IPS-NIHi7 (cell line): ENCODE measurements at regions not wholly inside any gene's neighbourhood (a gene's known extent, or its start where the extent isn't known, plus 50 kb on each side); places are given as distances from the start of the nearest gene placed in this dataset.
"Not testable (repeated sequence)": the region's sequence is repeated elsewhere in the genome, so short reads cannot be mapped to it uniquely, and the experiment has no call there.

Experiments
- DNase-seq: peaks from one replicate; pipeline ENCODE4 v3.0.0; 2012; ENCODE audit warnings: mixed read lengths; ENCODE audit errors: extremely low spot score

DNA sequence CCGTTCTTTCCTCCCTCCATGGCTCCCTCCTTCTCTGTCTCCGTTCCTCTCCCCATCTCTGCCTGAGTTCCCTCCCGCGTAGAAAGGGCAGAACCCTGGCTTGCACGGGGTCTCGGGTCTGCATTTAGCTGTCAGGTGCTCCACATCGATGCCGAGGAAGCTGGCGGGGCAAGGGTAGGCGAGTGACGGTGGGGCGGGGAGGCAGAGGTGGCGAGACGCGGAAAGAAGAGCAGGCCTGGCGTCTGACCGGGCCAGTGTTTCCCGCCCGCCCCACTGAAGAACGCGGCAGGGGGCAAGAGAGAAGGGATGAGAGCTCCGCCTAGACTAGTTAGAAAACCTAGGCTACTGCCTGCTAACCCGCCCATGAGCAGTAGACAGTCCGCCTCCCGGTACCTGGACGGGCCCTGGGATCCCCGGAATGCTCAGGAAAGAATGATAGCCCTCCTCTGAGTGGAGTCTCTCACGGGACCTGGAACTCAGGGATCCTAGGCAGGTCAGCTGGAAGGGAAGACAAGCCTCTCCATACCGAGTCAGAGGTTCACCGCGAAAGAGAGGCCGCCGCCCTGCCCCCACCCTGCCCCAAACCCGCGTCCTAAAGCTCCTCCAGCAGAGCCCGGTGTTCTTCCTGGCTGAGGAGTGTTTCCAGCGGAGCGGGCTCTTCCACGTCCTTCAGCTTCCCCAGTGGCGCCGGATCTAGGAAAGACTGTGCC lies 357.9 kb upstream of the DEFB115 start:
- not testable (repeated sequence) for DNase-seq

DNA sequence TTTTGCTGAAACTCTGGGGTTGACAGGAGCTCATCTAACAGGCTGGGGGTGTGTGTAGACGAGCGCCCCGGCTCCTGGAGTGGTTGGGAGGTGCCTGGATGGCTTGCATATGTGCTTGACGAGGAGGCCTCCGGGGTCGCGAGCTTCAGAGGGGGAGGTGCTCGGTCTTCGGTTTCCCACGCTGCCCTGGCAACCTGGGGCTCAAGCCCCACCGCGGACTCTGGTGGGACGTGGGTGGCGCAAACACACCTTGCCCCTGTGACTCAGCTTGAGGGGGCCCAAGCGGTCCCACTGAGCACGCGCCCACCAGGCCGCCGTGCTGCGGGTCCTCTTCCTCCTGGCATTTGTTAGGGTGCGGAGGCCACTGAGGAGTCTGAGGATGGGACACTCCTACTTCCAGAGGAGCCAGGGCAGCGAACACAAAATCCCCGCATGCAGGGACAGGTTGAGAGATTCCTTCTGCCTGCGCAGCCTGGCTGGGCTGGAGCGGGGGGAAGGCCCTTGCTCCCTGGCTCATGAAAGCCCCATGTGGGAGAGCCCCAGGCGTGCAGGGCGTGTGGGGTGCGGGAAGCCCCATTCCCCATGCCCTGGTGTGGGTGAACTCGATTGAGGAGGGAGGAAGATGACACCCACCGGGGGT lies 357.3 kb upstream of the DEFB115 start:
- not testable (repeated sequence) for DNase-seq

- DNase-seq: not testable (repeated sequence)
Measured at GRCh38 chr20:30905231-30905630, 352.2 kb upstream of the DEFB115 start.

DNA sequence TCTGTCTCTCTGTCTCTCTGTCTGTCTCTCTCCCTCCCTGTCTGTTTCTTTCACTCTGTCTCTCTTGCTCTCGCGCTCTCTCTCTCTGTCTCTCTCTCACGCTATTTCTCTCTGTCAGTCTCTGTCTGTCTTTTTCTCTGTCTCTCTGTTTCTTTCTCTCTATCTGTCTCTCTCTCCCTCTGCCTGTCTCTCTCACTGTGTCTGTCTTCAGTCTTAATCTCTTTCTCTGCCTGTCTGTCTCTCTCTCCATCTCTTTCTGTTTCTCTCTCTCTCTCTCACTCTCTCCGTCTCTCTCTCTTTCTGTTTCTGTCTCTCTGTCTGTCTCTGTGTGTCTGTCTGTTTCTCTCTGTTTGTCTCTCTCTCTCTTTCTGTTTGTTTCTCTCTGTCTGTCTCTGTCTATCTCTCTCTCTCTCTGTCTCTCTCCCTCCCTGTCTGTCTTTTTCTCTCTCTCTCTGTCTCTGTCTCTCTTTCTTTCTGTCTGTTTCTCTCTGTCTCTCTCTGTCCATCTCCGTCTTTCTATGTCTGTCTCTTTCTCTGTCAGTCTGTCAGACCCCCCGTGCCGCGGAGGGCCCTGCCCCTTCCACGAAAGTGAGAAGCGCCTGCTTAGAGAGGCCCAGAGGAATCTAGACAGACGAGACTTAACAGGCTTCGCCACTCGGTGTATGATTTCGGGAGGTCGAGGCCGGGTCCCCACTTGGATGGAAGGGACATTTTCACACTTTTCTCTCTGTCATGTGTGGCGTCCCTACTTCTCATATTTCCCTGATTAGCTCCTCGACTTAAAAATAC lies 346.3 kb upstream of the DEFB115 start:
- DNase-seq: no peak

DNA sequence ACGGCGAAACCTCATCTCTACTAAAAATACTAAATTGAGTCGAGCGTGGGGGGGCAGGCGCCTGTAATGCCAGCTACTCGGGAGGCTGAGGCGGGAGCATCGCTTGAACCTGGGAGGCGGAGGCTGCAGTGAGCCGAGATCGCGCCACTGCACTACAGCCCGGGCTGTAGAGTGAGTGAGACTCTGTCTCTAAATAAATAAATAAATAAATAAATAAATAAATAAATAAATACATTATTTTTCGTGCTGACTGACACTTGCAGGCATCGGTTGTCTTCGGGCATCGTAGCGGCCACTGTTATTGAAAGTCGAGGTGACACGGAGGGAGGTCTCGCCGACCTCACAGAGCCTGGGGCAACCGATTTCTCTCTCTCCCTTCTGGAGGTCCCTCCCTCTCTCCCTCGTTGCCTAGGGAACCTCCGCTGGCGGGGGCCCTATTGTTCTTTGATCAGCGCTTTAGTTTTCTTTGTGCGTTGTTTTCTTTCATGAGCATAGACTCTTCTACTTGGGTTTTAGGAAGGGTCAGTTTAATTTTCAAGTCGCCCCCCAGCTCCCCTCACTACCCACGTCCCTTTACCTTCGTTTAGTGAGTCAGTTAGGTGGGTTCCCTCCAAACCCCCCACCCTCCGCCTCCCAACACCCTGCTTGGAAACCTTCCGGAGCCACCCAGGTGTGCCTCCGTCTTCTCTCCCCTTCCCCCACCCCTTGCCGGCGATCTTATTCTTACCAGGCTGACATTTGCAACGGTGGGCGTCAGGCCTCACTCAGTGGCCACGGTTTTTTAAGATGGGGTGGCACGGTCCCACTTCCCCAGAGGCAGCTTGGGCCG lies 345.4 kb upstream of the DEFB115 start:
- not testable (repeated sequence) for DNase-seq

GRCh38 chr20:30912661-30913026 lies 344.8 kb upstream of the DEFB115 start:
- not testable (repeated sequence) for DNase-seq

- not testable (repeated sequence) for DNase-seq
Measured at GRCh38 chr20:30916404-30916803, 341.1 kb upstream of the DEFB115 start.

GRCh38 chr20:30919514-30920188 lies 337.8 kb upstream of the DEFB115 start:
- DNase-seq: no peak

DNA sequence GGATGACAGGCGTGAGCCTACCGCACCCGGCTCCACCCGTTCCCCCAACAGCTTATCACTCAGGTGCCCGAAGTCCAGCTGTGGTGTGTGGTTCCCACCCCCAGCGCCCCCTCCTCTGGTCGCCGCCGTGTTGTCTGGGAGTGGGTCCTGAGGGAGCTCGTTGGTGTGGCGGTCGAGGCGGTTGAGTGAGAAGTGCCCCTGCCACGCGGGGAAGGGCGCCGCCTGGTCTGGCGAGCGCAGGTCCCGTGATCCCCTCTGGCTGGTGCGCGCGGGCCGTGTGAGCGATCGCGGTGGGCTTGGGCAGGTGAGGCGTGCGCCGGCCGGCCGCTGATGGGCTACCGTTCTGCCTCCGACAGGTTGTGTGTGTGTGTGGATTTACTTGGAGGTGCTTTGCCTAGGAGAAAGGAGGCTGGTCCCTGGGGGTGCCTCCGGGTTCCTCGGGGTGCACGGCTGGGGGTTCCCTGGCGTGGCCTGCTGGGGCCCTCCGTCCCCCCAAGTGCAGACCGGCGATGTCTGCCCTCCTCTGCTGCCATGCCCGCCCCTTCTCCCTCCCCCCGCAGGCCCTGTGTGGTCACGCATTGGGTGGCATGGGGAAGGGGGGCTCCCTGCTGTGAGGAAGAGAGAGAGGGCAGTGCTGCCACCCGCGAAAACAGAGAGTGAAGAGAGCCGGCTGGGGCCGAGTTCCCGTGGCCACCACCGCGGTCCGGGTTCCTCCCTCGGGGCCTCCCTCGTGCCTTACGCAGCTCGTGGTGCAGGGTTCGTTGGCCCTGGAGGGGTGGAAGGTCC lies 336.0 kb upstream of the DEFB115 start:
- DNase-seq: no peak

DNA sequence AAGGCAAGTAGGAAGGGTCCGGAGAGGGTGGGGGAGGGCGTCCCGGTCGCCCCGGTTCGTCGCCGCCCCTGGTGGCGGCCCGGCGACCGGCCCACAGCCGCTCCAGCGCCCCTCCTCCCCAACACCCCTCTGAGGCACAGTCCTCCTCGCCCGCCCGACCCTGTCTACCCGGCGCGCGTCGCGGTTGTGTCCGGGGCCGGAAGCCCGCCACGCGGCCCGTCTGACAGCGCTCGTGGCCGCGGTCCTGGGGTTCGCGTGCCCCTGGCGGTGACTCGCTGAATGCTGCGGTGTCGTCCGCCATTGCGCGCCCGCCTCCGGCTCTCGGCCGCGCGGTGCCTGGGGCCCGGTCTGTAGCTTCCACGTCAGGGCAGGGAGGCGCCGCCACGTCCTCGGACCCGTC lies 335.3 kb upstream of the DEFB115 start:
- no peak for DNase-seq

- DNase-seq: no peak
Measured at GRCh38 chr20:30937790-30938189, 319.7 kb upstream of the DEFB115 start.

GRCh38 chr20:30949761-30950160 lies 307.7 kb upstream of the DEFB115 start:
- DNase-seq: no peak

DNA sequence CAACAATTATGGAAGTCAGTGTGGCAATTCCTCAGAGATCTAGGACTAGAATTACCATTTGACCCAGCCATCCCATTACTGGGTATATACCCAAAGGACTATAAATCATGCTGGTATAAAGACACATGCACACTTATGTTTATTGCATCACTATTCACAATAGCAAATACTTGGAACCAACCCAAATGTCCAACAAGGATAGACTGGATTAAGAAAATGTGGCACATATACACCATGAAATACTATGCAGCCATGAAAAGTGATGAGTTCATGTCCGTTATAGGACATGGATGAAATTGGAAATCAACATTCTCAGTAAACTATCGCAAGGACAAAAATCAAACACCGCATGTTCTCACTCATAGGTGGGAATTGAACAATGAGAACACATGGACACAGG lies 306.4 kb upstream of the DEFB115 start:
- not testable (repeated sequence) for DNase-seq

- not testable (repeated sequence) for DNase-seq
Measured at GRCh38 chr20:30956649-30957048, 300.8 kb upstream of the DEFB115 start.

GRCh38 chr20:30959208-30959607 lies 298.3 kb upstream of the DEFB115 start:
- DNase-seq: not testable (repeated sequence)

DNA sequence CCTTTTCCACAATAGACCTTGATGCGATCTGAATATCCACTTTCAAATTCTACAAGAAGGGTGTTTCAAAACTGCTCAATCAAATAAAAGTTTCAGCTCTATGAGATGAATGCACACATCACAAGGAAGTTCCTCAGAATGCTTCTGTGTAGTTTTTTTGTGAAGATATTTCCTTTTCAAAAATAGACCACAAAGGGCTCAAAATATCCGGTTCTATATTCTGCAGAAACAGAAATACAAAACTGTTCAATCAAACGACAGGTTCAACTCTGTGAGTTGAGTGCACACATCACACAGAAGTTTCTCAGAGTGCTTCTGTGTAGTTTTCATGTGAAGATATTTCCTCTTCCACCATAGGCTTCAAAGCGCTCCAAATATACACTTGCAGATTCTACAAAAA lies 293.9 kb upstream of the DEFB115 start:
- no peak for DNase-seq

DNA sequence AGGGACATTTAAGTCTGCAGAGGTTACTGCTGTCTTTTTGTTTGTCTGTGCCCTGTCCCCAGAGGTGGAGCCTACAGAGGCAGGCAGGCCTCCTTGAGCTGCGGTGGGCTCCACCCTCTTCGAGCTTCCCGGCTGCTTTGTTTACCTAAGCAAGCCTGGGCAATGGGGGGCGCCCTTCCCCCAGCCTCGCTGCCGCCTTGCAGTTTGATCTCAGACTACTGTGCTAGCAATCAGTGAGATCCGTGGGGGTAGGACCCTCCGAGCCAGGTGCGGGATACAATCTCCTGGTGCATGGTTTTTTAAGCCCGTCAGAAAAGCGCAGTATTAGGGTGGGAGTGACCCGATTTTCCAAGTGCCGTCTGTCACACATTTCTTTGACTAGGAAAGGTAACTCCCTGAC lies 281.6 kb upstream of the DEFB115 start:
- DNase-seq: not testable (repeated sequence)

DNA sequence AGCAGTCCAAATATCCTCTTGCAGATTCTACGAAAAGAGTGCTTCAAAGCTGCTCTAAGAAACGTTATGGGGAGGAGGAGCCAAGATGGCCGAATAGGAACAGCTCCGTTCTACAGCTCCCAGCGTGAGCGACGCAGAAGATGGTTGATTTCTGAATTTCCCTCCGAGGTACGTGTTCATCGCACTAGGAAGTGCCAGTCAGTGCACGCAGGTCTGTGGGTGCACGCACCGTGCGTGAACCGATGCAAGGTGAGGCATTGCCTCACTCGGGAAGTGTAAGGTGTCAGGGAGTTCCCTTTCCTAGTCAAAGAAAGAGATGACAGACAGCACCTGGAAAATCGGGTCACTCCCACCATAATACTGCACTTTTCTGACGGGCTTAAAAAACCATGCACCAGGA lies 272.1 kb upstream of the DEFB115 start:
- no peak for DNase-seq
